Stimulated activated CD4-positive, alpha-beta T cell treated with anti-CD3 and anti-CD28 coated beads, Interleukin-4, amount 100 ng/mL, for 48 hours (primary cell): ENCODE measurements at regions not wholly inside any gene's neighbourhood (a gene's known extent, or its start where the extent isn't known, plus 50 kb on each side); places are given as distances from the start of the nearest gene placed in this dataset.

Experiments used
- DNase-seq, 2 donors: peaks; one replicate each; pipeline ENCODE4 v3.0.0-alpha.2; 2020; ENCODE audit warnings: low read depth in 2 of 2

DNA sequence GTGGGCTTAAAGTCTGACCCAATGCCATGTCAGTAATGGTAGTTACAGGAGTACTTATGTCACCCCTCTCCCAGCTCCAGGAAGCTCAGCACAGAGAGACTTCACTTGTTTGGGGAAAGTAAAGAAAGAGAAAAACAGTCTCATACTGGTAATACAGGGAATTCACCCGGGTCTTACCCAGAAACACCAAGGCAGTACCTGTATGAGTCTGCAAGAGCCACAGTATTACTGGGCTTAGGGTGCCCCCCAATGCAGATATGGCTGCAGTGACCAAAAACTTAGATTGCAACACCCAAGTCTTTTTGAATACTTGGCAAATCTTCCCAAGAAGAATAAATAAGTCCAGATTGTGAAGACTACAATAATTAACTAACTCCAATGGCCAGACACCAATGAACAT, 622.1 kb downstream of the IGSF11 start:
- no peak for DNase-seq

GRCh38 chr3:118425272-118425837, 609.3 kb downstream of the IGSF11 start:
- DNase-seq = no peak

DNA sequence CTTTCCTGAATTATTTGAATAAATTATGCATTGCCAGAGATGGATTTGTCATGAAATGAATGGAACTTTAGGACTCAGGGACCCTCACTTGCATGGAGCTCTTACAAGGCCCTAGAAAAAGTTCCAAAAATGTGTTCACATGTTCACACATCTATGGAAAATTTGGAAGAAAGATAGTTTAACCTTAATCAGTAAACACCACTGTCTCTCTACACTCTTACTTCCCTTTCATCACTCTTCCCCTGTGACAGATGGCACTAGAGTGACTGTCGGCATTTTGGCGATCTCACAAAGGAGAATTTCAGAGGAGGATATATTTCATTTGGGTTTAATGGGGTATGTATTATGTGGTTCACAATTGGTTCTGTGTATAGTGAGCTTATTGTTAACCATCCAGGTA, 600.8 kb downstream of the IGSF11 start:
- DNase-seq = no peak

- DNase-seq = no peak
Measured at GRCh38 chr3:118435851-118436350, 598.7 kb downstream of the IGSF11 start.

DNA sequence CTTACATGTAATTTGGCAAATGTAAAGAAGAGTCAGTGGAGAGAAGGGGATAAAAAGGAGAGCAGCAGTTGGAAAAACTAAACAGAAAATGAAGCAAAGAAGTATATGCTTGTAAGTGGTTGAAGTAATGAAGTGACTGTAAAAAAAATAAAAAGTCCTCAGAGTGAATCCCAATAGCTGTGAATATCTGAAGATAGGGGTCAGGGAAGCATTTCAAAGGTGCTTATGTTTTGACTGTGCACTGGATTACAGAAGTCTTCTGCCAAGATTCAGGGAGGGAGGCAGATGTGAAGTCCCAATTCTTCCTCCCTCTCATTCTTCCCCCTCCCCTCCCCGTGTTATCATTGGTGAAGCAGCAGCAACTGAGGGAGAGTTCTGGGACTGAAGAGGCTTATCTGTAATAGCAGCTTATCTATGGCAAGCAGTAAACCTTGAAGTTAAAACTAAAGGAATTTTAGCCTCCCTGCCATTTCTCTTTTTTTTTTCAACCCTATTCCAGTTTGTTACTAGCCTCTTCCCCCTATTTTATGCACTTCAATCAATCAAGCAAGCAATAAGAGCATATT, 597.9 kb downstream of the IGSF11 start:
- DNase-seq = no peak

GRCh38 chr3:118445036-118445435, 589.6 kb downstream of the IGSF11 start:
- DNase-seq = no peak

DNA sequence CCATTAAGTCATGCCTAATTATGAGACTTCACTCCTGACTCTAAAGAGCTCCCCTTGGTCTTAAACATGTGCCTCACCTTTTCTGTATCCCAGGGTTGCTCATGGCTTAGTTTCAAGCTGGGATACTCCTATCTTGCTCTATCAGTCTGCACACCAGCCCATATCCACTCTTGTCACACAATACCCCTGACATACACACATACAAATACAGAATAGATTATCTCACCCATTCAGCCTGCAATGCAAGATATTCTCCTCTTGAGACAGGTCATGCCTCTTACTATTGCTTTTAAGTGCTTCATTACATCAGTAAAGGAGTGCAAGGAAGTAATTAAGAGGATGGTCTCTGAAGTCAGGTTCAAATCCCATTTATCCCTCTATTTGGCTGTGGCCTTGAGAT, 587.3 kb downstream of the IGSF11 start:
- DNase-seq = no peak

DNA sequence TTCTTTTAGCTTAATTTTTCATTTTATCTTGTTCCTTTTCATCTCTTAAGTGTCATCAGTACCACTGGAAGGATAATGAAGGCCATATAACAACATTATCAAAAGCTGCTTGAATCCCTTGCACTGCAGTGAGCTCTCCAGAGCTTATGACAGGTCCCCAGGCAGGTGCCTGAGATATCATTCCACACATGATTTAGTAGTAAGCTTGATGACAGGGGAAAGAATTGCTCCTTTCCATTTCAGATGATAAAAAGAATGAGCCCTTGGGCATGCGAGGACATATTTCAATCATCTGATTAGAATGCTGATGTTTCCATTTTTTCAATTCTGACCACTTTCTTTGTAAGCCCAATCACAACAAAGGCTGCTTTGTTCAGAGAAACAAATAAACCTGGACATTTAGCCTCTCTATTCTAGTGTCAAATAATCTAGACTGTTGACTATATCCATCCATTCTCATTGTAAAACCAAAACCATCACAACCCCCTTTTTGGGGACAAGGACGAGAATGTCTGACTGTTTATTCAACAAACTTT, 567.8 kb downstream of the IGSF11 start:
- no peak for DNase-seq

GRCh38 chr3:118468801-118469200, 565.8 kb downstream of the IGSF11 start:
- DNase-seq = no peak

DNA sequence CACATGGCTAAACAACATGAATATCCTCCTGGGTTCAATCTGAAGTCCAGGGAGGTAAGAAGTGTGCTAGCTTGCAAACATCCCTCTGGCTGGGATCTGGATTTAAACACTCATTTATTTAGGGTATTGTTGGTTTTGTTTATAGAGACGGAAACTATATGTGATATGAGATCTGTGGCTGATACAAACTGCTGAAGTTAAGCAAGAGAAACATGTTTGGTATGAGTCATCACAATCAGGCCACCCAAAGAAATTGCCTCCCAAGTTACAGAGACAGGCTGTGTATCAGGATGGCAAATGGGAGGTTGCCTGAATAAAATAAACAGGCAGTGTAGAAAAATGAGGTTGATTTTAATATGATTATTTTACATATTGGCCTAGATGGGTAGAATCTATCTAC, 562.1 kb downstream of the IGSF11 start:
- no peak for DNase-seq

- no peak for DNase-seq
Measured at GRCh38 chr3:118473343-118473742, 561.3 kb downstream of the IGSF11 start.

GRCh38 chr3:118476885-118477618, 557.6 kb downstream of the IGSF11 start:
- no peak for DNase-seq

DNA sequence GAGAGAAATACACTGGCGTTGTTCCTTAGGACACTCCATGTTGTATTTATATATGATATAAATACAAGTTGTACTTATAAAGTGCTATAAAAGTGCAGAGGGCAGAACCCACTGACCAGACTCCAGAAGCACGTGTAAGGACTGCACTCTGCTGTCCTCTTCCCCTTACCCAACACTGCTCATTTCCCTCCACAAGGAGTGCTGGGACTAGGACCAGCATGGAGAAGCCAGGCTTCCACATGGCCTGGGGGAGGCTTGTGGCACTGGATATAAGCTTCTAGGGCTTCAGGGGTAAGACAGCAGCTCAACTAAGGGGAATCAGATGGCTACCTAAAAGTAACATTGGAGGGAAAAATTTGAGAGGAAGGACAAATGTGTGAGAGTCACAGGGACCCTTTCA, 556.9 kb downstream of the IGSF11 start:
- no peak for DNase-seq

DNA sequence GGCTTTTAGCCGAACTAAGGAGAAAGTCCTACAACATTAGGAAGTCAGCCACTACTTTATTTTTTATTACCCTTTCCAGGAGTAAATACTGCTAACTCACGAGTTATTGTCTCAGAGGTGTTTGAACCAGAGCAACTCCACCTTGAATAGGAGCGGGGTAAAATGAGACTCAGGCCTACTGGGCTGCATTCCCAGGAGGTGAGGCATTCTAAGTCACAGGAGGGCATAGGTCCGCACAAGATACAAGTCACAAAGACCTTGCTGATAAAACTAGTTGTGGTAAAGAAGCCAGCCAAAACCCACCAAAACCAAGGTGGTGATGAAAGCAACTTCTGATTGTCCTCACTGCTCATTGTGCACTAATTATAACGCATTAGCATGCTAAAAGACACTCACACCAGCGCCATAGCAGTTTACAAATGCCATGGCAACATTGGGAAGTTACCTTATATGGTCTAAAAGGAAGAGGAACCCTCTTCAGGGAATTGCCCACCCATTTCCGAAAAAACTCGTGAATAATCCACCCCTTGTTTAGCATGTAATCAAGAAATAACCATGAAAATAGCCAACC, 555.9 kb downstream of the IGSF11 start:
- DNase-seq = no peak

DNA sequence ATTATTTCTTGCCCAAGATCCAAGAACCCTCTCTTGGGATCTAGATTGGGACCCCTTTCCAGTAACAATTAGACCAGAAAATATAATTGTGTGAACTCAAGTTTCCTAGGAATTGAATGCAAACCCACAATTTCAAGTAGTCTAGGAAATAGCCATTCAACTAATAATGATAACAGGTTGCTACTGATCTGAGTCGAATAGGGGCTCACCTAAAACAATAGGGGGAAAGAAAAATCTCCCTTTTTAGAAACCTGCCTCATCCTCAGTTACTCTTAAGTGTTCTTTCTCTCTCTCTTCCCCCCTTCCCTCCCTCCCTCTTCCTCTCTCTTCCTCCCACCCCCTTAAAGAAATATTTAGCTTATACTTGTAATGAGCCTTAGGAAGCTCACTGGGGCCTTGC, 555.3 kb downstream of the IGSF11 start:
- no peak for DNase-seq

DNA sequence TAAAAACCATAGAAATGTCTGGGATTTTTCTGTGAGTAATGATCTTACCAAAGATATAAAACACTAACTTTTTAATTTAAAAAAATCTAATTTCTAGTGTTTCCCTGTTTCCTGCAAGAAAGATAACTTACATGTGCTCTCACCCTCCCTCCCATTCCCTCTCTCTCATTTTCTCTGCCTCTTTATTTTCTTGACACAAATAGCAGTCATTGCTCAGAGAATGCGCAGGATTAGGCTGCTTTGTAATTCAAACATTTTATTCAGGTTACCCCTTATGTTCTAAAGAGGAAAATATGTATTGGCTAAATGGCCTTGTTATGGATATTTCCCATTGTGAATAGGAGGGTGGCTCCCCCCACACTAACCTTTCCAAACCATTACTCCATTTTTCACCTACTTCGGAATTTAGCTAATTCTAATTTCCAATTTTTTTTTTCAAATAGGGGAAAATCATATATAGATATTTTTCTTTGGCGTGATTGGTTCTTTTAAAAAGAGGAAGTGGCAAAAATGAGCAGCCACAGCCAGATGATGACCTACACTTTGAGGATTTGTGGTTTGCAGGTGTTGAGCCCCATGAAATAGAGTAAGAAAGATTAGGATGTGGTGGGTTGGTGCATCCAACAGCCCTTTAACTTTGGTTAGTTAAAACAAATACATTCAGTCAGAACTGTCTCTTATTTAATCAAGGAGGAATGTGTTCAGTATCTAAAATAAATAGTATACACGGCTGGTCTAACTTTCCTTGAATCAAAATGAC, 554.4 kb downstream of the IGSF11 start:
- no peak for DNase-seq

GRCh38 chr3:118485693-118486092, 549.0 kb downstream of the IGSF11 start:
- no peak for DNase-seq

DNA sequence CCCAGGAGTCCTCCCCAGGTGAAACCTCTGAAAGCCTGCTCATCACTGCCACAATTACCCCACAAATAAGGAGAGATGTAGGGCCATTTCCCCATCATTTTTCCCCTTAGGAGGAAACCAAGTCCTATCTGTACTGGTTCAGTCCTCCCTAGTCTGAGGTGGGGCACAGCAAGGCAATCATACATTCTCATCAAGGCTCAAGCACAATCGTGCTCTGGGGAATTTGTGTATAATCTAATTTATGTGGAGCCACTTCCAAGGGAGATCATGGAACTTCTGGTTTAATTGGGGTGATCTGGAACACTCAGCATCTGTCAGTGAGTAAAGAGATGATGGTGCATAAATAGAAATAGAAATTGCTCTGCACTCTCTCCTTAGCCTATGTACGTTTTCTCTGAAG, 546.9 kb downstream of the IGSF11 start:
- no peak for DNase-seq

DNA sequence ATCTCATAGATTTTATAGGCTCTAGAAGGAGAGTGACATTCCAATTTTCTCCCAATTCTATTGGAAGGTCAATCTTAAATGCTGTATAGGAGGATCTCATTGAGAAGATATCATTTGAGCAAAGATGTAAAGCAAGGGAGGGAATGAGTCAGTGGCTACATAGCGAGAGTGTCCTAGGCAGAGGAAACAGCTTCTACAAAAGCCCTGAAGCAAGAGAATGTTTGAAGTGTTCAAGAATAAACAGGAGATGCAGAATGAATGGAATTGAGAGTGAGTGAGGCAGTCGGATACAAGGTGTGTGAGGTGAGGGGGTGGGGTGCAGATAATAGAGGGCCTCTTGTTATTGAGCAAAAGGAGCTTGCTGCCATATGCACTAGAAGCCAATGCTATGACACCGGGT, 545.9 kb downstream of the IGSF11 start:
- no peak for DNase-seq

GRCh38 chr3:118495206-118495605, 539.4 kb downstream of the IGSF11 start:
- no peak for DNase-seq

- no peak for DNase-seq
Measured at GRCh38 chr3:118497274-118497673, 537.4 kb downstream of the IGSF11 start.

- DNase-seq = no peak
Measured at GRCh38 chr3:118501152-118501551, 533.5 kb downstream of the IGSF11 start.
